Spinal cord (tissue), 9 donors: ENCODE measurements at regions not wholly inside any gene's neighbourhood (a gene's known extent, or its start where the extent isn't known, plus 50 kb on each side); places are given as distances from the start of the nearest gene placed in this dataset.

Source experiments
- DNase-seq, 6 donors: peaks; one replicate each; pipeline versions ENCODE4 v3.0.0 to v3.0.0-alpha.2; 2013 to 2015; ENCODE audit warnings: low spot score in 6 of 6, low read depth in 4 of 6
- H3K27ac ChIP-seq: one replicate; pipeline ENCODE4 v1.5.1; 2013; ENCODE audit warnings: low read depth, low read length, control low read depth
- H3K27me3 ChIP-seq: one replicate; pipeline ENCODE4 v1.6.1; 2013; ENCODE audit warnings: low read length; ENCODE audit not compliant: control insufficient read depth, insufficient read depth
- H3K36me3 ChIP-seq: one replicate; pipeline ENCODE4 v1.6.1; 2013; ENCODE audit warnings: low read length; ENCODE audit not compliant: control insufficient read depth, insufficient read depth
- H3K4me1 ChIP-seq: one replicate; pipeline ENCODE4 v1.6.1; 2013; ENCODE audit warnings: low read length; ENCODE audit not compliant: control insufficient read depth, insufficient read depth
- H3K4me3 ChIP-seq: one replicate; pipeline ENCODE4 v1.5.1; 2013; ENCODE audit warnings: low read depth, low read length, control low read depth
- H3K9me3 ChIP-seq: one replicate; pipeline ENCODE4 v1.6.1; 2013; ENCODE audit warnings: low read length; ENCODE audit not compliant: control insufficient read depth, insufficient read depth
- WGBS: methylation state at CpG from one replicate; pipeline ENCODE4 v1.1.5; 2013; ENCODE audit warnings: missing lambda C conversion rate; ENCODE audit not compliant: insufficient coverage; 5-methylcytosine and 5-hydroxymethylcytosine counted together
- donor health status: healthy.

DNA sequence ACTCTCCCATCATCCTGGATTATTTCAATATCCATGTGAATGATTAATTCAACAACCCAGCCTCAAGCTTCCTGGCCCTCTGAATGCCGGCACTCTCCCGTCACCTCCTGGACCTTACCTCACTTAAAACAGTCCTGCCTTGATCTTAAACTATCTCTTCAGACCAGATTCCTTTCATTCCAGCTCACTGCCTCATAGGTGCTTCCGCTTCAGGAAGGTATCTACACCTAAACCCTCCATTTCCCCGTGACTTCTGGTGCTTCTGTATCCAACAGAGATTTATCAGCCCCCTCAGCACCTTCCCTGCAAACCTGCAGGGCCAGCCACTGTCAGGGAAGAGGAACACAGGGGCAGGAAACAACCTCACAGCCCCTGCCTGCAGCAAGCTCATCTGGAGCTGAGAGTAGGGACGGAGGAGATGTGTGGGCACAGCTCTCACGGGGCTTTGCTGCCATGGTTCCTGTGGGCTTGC is 98.9 kb upstream of the TJP1 start:
- Histone ChIP-seq H3K4me1 (peaks cover 2% of the 10 kb centered on the region), H3K27ac (no peak overlapping the region), H3K9me3 (no peaks in the 10 kb centered on the region), H3K4me3 (no peak overlapping the region), H3K36me3 (no peaks in the 10 kb centered on the region), H3K27me3 (no peaks in the 10 kb centered on the region)
- 88% methylated on average over 4 of the region's 6 CpGs for WGBS
- DNase-seq = no peak

DNA sequence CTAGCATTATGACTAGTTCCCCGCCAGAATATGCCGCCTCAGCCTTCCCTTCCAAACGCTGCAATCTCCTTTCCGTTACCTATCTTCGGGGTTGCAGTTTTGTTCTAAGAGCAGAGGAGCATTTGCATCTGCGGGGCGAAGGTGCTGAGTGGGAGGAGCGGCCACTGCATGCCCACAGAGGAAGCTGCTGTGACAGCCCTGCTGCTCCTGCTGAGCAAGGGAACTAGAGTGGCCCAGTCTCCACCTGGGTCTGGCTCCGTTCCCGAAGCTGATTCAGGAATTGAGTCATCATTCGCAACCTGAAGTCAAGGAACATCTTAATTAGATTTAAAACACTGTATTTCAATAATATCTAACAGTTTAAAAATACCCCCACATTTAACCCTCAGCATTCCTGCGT is 98.2 kb upstream of the TJP1 start:
- no peaks in the 10 kb centered on the region for H3K36me3 ChIP-seq
- H3K4me3 ChIP-seq = no peak overlapping the region
- DNase-seq = peak in 1 of 6 donors; percentile 17
- no peak overlapping the region for H3K27ac ChIP-seq
- H3K9me3 ChIP-seq = no peaks in the 10 kb centered on the region
- no peaks in the 10 kb centered on the region for H3K27me3 ChIP-seq
- 57% methylated on average over 3 of the region's 12 CpGs for WGBS
- peaks cover 2% of the 10 kb centered on the region for H3K4me1 ChIP-seq

DNA sequence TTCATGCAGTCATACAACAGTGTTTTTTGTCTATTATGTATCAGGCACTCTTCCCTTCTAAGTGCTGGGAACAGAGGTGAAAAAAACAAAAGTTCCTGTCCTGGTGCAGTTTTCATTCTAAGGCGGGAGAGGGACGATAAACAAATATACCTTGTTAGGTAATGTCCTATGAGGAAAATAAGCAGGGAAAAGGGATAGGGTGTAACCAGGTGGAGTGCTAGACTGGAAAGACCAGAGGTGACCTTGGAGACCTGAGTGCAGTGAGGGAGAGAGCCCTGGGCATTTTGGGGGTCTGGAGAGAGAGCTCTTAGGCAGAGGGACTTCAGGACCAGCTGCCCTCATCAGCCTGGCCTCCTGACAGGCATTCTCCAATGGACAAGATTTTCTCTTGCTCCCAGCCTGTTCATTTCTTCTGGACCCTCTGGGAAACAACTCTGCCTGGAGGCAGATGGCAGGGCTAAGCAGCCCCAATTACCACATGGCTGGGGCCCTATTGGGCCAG is 97.2 kb upstream of the TJP1 start:
- no peaks in the 10 kb centered on the region for H3K36me3 ChIP-seq
- no peak overlapping the region for H3K4me3 ChIP-seq
- no peaks in the 10 kb centered on the region for H3K27me3 ChIP-seq
- peaks cover 6% of the 10 kb centered on the region for H3K4me1 ChIP-seq
- WGBS = 100% methylated on average over 2 of the region's 2 CpGs
- no peak overlapping the region for H3K27ac ChIP-seq
- DNase-seq = no peak
- H3K9me3 ChIP-seq = no peaks in the 10 kb centered on the region

DNA sequence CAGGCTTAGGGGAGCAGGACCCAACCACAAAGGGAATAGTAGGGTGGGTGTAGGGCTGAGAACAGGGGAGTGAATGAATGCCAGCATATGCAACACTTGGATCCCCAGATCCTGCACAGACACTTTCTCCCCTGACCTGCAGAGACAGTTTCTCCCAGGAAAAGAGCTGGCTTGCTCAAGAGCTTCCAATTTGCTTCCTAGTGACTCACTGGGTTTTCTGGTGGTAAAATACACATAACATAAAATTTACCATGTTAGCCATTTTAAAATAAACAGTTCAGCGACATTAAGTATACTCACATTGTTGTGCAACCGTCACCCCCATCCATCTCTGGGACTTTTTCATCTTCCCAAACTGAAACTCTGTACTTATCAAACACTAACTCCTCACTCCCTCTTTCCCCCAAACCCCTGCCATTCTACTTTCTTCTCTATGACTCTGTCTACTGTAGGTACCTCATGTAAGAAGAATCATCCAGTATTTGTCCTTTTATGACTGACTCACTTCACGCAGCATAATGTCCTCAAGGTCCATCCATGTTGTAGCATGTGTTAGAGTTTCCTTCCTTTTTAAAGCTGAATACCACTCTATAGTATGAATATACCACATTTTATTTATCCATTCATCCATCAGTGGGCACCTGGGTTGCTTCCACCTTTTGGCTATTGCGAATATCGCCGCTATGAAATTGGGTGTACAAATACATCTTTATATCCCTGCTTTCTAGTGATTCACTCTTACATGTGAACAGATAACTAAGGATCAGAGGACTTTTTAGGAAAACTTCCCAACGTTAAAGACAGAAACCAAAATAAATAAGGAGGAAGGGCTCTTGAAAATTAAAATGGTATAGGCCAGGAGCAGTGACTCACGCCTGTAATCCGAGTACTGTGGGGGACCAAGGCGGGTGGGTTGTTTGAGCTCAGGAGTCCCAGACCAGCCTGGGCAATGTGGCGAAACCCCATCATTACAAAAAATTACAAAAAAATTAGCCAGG is 95.6 kb upstream of the TJP1 start:
- Histone ChIP-seq H3K27ac (no peak overlapping the region), H3K4me1 (peaks cover 10% of the 10 kb centered on the region), H3K4me3 (no peak overlapping the region), H3K36me3 (no peaks in the 10 kb centered on the region), H3K9me3 (no peaks in the 10 kb centered on the region), H3K27me3 (no peaks in the 10 kb centered on the region)
- DNase-seq = no peak
- 96% methylated on average over 8 of the region's 11 CpGs for WGBS

DNA sequence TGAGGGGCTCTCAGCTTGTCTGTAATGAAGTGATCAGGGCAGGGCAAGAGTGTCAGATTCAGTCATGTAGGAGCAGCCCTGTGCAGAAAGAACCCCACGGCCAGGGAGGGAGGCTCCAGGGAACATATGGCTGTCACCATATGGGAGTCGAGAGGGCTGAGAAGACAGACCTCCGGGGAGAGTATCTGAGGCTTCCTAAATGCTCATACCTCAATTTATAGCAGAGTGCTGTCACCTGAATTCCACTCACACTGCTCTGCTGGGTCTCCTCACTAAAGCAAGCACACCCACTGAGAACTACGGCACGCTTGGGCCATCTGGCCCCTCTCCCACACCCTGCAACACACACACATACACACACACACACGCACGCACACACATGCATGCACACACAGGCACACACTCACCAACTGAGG is 92.3 kb upstream of the TJP1 start:
- Histone ChIP-seq H3K27me3 (no peaks in the 10 kb centered on the region), H3K9me3 (no peaks in the 10 kb centered on the region), H3K36me3 (no peaks in the 10 kb centered on the region), H3K27ac (peak overlapping the region; percentile 81), H3K4me3 (no peak overlapping the region), H3K4me1 (peaks cover 7% of the 10 kb centered on the region)
- DNase-seq = peak in 2 of 6 donors; percentile 55 to 62
- 19% methylated on average over 7 of the region's 7 CpGs for WGBS

DNA sequence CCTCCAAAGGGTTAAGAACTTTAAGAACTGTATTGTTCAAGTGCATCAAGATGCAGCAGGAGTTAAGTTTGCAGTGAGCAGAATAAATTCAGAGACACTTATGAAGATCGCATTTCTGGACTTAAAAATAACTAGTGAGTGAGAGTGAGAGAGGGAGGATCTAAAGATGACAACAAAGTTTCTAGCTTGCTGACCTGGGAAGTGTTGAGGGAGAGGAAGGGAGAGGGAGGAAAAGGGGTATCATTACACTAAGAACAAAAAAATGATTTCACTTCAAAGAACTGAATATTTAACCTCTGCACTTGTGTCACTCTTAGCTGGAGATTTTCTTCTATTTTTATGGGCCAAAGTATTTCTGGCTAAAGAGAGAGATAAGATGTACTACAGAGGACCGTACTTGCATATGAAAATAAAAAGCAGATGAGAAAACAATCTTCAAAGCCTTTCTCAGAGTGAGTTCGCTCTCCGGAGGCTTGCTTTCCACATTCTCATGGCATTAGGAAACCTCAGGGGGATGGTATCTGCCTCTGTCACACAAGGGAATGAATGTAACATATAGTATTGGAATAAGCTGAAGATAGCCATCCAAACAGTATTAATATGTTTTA is 91.4 kb upstream of the TJP1 start:
- H3K4me3 ChIP-seq = no peak overlapping the region
- H3K36me3 ChIP-seq = no peaks in the 10 kb centered on the region
- H3K27ac ChIP-seq = peak overlapping the region; percentile 81
- H3K27me3 ChIP-seq = no peaks in the 10 kb centered on the region
- peaks cover 7% of the 10 kb centered on the region for H3K4me1 ChIP-seq
- DNase-seq = peak in 2 of 6 donors; percentile 9 to 72
- H3K9me3 ChIP-seq = no peaks in the 10 kb centered on the region
- WGBS = 20% methylated on average over 1 of the region's 4 CpGs

DNA sequence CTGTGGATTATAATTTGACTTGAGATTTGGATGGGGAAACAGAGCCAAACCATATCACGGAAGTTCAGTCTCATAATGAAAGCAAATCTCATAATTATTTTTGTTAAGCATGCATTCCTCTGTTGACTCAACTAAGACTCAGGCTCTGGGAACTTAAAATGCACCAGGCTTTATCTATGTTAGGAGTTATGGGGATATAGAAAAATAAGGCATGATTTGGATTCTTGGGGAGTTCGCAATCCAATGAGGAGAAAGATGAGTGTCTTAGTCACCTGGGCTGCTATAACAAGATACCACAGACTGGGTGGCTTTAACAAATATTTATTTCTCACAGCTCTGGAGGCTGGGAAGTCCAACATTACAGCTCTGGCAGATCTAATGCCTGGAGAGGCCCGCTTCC is 89.4 kb upstream of the TJP1 start:
- DNase-seq = no peak
- H3K4me3 ChIP-seq = no peak overlapping the region
- peaks cover 2% of the 10 kb centered on the region for H3K9me3 ChIP-seq
- peak overlapping the region; percentile 61 for H3K27ac ChIP-seq
- H3K27me3 ChIP-seq = no peaks in the 10 kb centered on the region
- 50% methylated on average over 1 of the region's 3 CpGs for WGBS
- peaks cover 7% of the 10 kb centered on the region for H3K4me1 ChIP-seq
- H3K36me3 ChIP-seq = no peaks in the 10 kb centered on the region

DNA sequence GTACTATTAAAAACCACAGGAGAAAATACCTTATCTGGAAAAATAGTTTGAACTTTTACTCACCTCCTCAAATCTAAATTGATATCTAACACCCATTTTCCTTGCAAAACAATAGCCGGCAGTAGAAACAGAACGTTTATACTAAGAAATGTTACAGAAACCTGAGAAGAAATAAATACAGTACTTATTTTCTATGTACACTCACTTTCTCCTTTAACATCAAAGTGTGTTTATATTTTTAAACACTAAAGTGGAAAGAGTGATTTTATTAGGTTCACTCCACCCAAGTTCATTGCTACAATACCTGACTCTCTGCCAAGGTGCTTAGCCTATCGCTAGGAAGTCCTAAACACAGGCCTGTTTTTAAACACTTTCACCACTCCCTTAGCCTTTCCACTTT is 87.8 kb upstream of the TJP1 start:
- Histone ChIP-seq H3K4me3 (no peak overlapping the region), H3K27me3 (no peaks in the 10 kb centered on the region), H3K27ac (no peak overlapping the region), H3K4me1 (peaks cover 7% of the 10 kb centered on the region), H3K9me3 (peaks cover 2% of the 10 kb centered on the region), H3K36me3 (no peaks in the 10 kb centered on the region)
- peak in 1 of 6 donors; percentile 59 for DNase-seq
- WGBS = no CpG with 5 or more reads among the region's 3 CpGs

DNA sequence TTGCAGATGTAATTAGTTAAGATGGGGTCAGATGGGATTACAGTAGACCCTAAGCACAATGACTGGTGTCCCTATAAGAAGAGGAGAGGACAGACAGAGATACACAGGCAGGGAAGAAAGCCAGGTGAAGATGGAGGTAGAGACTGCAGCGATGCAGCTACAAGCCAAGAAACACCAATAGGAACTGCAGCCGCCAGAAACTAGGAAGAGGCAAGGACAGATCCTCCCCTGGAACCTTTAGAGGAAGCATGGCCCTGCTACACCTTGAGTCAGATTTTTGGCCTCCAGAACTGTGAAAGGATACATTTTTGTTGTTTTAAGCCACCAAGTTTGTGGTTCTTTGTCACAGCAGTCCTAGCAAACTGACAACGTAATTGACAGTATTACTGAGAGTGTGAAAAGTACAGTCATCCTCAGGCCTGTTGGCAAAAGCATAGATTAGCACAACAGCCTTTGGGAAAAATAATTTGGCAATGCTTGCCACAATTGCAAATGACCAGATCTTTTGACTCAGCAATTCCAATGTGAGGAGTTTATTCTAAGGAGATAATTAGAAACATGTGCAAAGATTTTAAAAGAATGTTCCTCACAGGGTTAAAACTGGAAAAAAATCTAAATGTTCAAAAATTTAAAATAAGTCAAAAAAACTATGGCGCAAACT is 82.6 kb upstream of the TJP1 start:
- H3K27me3 ChIP-seq = no peaks in the 10 kb centered on the region
- no peak overlapping the region for H3K27ac ChIP-seq
- H3K4me1 ChIP-seq = no peaks in the 10 kb centered on the region
- 93% methylated on average over 3 of the region's 4 CpGs for WGBS
- no peaks in the 10 kb centered on the region for H3K36me3 ChIP-seq
- DNase-seq = no peak
- H3K4me3 ChIP-seq = no peak overlapping the region
- peaks cover 2% of the 10 kb centered on the region for H3K9me3 ChIP-seq
